HG03460 (cell line): ENCODE measurements at regions not wholly inside any gene's neighbourhood (a gene's known extent, or its start where the extent isn't known, plus 50 kb on each side); places are given as distances from the start of the nearest gene placed in this dataset.
"Not testable (repeated sequence)": the region's sequence is repeated elsewhere in the genome, so short reads cannot be mapped to it uniquely, and the experiment has no call there.

Experiments used
- ATAC-seq: cut with Tn5 transposase; IDR thresholded peaks from one replicate; pipeline ENCODE4 v1.9.1; 2021; ENCODE audit not compliant: unreplicated experiment

GRCh38 chrY:18966001-18966400, 192.5 kb upstream of the HSFY2 start:
- ATAC-seq: no peak

- ATAC-seq: no peak
Measured at GRCh38 chrY:18958846-18959245, 185.3 kb upstream of the HSFY2 start.

GRCh38 chrY:18951657-18952435, 178.3 kb upstream of the HSFY2 start:
- ATAC-seq: no peak

- ATAC-seq: no peak
Measured at GRCh38 chrY:18951019-18951418, 177.5 kb upstream of the HSFY2 start.

GRCh38 chrY:18936831-18937230, 163.3 kb upstream of the HSFY2 start:
- no peak for ATAC-seq

GRCh38 chrY:18919256-18919655, 145.7 kb upstream of the HSFY2 start:
- no peak for ATAC-seq

GRCh38 chrY:18912846-18913245, 139.3 kb upstream of the HSFY2 start:
- no peak for ATAC-seq

GRCh38 chrY:18909846-18910245, 136.3 kb upstream of the HSFY2 start:
- no peak for ATAC-seq

- not testable (repeated sequence) for ATAC-seq
Measured at GRCh38 chrY:18906198-18906597, 132.7 kb upstream of the HSFY2 start.

GRCh38 chrY:18904296-18904695, 130.8 kb upstream of the HSFY2 start:
- ATAC-seq: no peak

- no peak for ATAC-seq
Measured at GRCh38 chrY:18891994-18892393, 118.5 kb upstream of the HSFY2 start.

GRCh38 chrY:18889548-18889947, 116.0 kb upstream of the HSFY2 start:
- ATAC-seq: no peak

GRCh38 chrY:18884748-18885147, 111.2 kb upstream of the HSFY2 start:
- no peak for ATAC-seq

- ATAC-seq: not testable (repeated sequence)
Measured at GRCh38 chrY:18869145-18869544, 95.6 kb upstream of the HSFY2 start.

GRCh38 chrY:18866887-18867551, 93.5 kb upstream of the HSFY2 start:
- not testable (repeated sequence) for ATAC-seq

- ATAC-seq: not testable (repeated sequence)
Measured at GRCh38 chrY:18860856-18861255, 87.3 kb upstream of the HSFY2 start.

GRCh38 chrY:18858484-18859191, 85.1 kb upstream of the HSFY2 start:
- ATAC-seq: not testable (repeated sequence)

GRCh38 chrY:18855184-18855583, 81.6 kb upstream of the HSFY2 start:
- ATAC-seq: not testable (repeated sequence)

GRCh38 chrY:18853323-18853722, 79.8 kb upstream of the HSFY2 start:
- ATAC-seq: not testable (repeated sequence)

- ATAC-seq: not testable (repeated sequence)
Measured at GRCh38 chrY:18836643-18837042, 63.1 kb upstream of the HSFY2 start.
